WI38 (cell line): ENCODE measurements at regions not wholly inside any gene's neighbourhood (a gene's known extent, or its start where the extent isn't known, plus 50 kb on each side); places are given as distances from the start of the nearest gene placed in this dataset.
"Not testable (repeated sequence)": the region's sequence is repeated elsewhere in the genome, so short reads cannot be mapped to it uniquely, and the experiment has no call there.

Experiments
- H3K4me3 ChIP-seq: 2 replicates; pipeline ENCODE4 v1.5.1; 2011; ENCODE audit warnings: low read depth, mild to moderate bottlenecking, control low read depth, low read length
- TF ChIP-seq, protein P1 (sequence below): IDR thresholded peaks from 2 replicates; pipeline ENCODE4 v1.5.1; 2012; ENCODE audit warnings: low read depth, mild to moderate bottlenecking, control low read depth, low read length

GRCh38 chr7:136130511-136131303 is 153.5 kb upstream of the MTPN start:
- TF ChIP-seq, protein P1, sequence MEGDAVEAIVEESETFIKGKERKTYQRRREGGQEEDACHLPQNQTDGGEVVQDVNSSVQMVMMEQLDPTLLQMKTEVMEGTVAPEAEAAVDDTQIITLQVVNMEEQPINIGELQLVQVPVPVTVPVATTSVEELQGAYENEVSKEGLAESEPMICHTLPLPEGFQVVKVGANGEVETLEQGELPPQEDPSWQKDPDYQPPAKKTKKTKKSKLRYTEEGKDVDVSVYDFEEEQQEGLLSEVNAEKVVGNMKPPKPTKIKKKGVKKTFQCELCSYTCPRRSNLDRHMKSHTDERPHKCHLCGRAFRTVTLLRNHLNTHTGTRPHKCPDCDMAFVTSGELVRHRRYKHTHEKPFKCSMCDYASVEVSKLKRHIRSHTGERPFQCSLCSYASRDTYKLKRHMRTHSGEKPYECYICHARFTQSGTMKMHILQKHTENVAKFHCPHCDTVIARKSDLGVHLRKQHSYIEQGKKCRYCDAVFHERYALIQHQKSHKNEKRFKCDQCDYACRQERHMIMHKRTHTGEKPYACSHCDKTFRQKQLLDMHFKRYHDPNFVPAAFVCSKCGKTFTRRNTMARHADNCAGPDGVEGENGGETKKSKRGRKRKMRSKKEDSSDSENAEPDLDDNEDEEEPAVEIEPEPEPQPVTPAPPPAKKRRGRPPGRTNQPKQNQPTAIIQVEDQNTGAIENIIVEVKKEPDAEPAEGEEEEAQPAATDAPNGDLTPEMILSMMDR: no peak
- H3K4me3 ChIP-seq: no peak overlapping the region

DNA sequence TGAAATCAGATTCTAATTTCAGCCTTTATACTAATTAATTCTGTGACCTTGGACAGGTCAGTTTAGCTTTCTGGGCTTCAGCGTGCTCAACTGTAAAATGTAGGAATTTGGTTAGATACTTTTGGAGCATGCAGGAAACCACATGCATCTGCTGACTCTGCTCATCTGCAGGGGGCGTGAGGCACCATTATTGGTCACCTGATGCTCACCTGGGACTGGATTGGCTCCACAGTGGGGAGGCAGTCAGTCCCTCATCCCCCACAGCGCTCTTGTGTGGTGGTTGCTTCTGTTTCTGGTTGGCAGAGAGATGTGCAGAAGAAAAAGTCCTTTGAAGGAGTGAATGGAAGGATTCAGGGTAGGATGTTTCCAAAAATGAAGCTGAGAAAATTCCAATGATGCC is 150.9 kb upstream of the MTPN start:
- H3K4me3 ChIP-seq: no peak overlapping the region
- TF ChIP-seq, protein P1: no peak

DNA sequence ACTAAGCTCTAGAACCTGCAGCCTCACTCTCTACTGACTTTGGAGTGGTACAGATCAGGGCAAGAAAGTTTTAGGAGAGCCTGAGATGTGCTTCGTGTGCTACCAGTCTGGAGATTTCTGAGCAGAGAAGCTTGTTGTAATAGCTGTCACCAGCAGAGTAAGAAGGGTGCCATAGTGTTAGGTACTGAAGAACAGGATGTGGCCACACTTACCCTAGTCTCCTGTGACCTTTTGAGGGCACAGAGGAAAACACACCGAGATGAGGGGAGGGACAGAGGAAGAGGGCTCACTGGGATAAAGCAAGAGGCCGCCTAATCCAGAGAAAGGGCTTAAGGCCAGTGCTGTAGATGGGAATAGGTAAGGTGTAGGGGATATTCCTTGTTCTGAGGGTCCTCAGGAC is 146.2 kb upstream of the MTPN start:
- H3K4me3 ChIP-seq: no peak overlapping the region
- TF ChIP-seq, protein P1: no peak

DNA sequence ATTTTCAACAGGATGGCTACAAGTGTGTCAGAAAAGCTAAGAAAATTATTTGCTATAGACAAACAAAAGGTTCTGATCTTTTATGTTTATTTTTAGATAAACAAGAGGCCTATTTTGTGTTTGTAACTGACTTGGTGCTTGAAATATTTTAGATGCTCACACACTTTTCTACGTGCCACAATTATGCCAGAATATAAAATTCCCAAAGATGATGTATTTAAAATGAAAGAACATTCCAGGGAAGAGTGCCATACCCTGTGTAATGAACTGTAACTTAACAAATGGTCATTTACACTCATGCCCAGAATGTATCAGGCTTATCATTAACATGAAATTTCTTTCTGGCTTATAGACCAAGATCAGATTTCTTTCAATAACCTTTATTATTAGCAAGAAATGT is 144.9 kb upstream of the MTPN start:
- H3K4me3 ChIP-seq: no peak overlapping the region
- TF ChIP-seq, protein P1: no peak

GRCh38 chr7:136117539-136117938 is 140.4 kb upstream of the MTPN start:
- TF ChIP-seq, protein P1: no peak

DNA sequence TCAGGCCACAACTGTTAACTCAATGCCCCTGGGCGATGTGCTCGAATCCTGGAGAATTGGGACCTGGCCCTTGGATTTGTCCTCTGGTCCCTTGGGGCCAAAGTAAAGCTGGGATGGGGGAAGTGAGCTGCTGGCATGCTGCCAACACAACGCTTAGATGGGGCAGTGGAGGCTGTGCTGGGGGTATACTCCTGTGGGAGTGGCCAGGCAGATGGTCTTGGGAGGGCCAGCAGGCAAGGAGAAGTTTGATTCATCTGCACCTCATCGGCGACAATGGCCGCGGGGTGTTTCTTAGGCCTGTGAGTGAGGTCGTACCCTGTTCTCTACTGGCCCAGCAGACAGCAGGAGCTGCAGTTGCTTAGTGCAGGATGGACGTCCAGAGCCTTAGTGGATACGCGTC is 139.0 kb upstream of the MTPN start:
- TF ChIP-seq, protein P1: no peak
- no peak overlapping the region for H3K4me3 ChIP-seq

More at GRCh38 chr7:136117539-136117938, 140.4 kb upstream of the MTPN start:
- H3K4me3 ChIP-seq: no peak overlapping the region

DNA sequence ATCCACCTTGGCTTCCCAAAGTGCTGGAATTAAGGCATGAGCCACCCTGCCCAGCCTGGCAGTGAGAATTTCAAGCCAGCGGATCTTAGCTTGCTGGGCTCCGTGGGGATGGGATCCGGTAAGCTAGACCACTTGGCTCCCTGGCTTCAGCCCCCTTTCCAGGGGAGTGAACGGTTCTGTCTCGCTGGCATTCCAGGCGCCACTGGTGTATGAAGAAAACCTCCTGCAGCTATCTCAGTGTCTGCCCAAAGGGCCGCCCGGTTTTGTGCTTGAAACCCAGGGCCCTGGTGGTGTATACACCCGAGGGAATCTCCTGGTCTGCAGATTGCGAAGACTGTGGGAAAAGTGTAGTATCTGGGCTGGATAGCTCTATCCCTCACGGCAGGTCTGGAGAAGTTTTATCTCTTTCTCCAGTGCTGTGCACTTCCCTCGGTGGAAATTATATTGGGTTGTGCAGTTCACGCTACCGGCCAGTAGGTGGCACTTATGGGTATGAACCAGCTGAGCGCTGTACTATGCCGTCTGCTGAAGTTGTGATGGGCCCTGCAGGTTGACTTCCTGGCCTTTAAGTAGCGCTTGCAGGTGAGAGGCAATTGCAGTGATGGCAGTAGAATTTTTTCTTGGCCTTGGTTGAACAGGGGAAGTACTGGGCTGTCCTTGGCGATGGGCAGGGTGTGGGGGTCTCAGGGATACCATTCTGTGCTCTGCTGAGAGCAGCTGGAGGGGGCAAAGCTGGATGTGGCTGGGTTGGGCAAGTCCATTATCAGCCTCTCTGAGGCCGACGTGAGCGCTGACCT is 138.0 kb upstream of the MTPN start:
- H3K4me3 ChIP-seq: no peak overlapping the region
- TF ChIP-seq, protein P1: peak; percentile 73

DNA sequence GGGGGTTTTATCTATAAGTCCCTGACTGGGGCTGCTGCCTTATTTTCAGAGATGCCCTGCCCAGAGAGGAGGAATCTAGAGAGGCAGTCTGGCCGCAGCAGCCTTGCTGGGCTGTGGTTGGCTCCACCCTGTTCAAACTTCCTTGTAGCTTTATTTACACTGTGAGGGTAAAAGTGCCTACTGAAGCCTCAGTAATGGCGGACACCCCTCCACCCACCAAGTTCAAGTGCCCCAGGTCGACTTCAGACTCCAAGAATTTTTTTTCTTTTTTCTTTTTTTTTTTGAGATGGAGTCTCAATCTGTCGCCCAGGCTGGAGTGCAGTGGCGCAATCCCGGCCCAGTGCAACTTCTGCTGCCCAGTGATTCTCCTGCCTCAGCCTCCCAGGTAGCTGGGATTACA is 137.3 kb upstream of the MTPN start:
- H3K4me3 ChIP-seq: not testable (repeated sequence)

DNA sequence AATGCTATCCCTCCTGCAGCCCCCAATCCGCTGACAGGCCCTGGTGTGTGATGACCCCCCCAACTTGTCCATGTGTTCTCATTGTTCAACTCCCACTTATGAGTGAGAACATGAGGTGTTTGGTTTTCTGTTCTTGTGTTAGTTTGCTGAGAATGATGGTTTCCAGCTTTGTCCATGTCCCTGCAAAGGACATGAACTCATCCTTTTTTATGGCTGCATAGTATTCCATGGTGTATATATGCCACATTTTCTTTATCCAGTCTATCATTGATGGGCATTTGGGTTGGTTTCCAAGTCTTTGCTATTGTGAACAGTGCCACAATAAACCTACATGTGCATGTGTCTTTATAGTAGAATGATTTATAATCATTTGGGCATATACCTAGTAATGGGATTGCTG is 131.9 kb upstream of the MTPN start:
- not testable (repeated sequence) for H3K4me3 ChIP-seq
